Adrenal gland (tissue), 5 donors: ENCODE measurements at regions not wholly inside any gene's neighbourhood (a gene's known extent, or its start where the extent isn't known, plus 50 kb on each side); places are given as distances from the start of the nearest gene placed in this dataset.

Experiments used
- POLR2A ChIP-seq, 2 donors: fragments of 450-650 bp; IDR thresholded peaks; one replicate each; pipeline ENCODE4 v1.6.1; 2017; ENCODE audit warnings: antibody characterized with exemption in 2 of 2, mild to moderate bottlenecking in 2 of 2, moderate library complexity in 1 of 2
- TF ChIP-seq, protein P1 (sequence below), 6 experiments: fragments of 450-650 bp in 4 of 6; fragments of 200-600 bp in 2 of 6; sonication (generic) in 1 of 6; IDR thresholded peaks; 1 replicate in 5 of 6; 2 replicates in 1 of 6; pipeline versions ENCODE4 v1.5.1 to v1.8.0; 2016 to 2021; ENCODE audit warnings: antibody characterized with exemption in 6 of 6, mild to moderate bottlenecking in 2 of 6, moderate library complexity in 1 of 6
- donor health status: DM: no; HTN: no; CAD: no.

DNA sequence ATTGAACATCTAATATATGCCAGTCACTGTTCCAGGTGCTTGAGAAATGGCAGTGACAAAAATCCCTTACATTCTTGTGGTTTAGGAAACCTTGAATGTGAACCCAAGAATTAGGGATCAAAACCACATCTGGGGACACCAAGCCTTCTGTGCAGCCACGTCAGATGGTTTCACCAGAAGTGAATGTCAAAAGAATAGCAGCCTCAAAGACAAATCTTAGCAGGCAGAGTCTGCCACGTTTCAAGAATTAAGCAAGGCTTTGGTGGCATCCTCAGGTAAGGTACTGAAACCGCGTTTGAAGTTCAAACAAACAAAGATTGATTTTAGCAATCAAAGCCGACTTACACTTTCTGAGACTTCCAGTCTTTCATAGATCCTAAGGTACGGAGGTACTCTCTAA, 225.5 kb upstream of the GNAI1 start:
- TF ChIP-seq, protein P1, sequence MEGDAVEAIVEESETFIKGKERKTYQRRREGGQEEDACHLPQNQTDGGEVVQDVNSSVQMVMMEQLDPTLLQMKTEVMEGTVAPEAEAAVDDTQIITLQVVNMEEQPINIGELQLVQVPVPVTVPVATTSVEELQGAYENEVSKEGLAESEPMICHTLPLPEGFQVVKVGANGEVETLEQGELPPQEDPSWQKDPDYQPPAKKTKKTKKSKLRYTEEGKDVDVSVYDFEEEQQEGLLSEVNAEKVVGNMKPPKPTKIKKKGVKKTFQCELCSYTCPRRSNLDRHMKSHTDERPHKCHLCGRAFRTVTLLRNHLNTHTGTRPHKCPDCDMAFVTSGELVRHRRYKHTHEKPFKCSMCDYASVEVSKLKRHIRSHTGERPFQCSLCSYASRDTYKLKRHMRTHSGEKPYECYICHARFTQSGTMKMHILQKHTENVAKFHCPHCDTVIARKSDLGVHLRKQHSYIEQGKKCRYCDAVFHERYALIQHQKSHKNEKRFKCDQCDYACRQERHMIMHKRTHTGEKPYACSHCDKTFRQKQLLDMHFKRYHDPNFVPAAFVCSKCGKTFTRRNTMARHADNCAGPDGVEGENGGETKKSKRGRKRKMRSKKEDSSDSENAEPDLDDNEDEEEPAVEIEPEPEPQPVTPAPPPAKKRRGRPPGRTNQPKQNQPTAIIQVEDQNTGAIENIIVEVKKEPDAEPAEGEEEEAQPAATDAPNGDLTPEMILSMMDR (IDR thresholded peaks at IDR 0.05), result no peak
- TF ChIP-seq POLR2A (IDR thresholded peaks at IDR 0.05), result no peak
